HG02588 (cell line): ENCODE measurements at regions not wholly inside any gene's neighbourhood (a gene's known extent, or its start where the extent isn't known, plus 50 kb on each side); places are given as distances from the start of the nearest gene placed in this dataset.

ENCODE experiments used
- ATAC-seq: cut with Tn5 transposase; IDR thresholded peaks from one replicate; pipeline ENCODE4 v1.9.1; 2021; ENCODE audit warnings: mild to moderate bottlenecking, moderate library complexity; ENCODE audit not compliant: unreplicated experiment

DNA sequence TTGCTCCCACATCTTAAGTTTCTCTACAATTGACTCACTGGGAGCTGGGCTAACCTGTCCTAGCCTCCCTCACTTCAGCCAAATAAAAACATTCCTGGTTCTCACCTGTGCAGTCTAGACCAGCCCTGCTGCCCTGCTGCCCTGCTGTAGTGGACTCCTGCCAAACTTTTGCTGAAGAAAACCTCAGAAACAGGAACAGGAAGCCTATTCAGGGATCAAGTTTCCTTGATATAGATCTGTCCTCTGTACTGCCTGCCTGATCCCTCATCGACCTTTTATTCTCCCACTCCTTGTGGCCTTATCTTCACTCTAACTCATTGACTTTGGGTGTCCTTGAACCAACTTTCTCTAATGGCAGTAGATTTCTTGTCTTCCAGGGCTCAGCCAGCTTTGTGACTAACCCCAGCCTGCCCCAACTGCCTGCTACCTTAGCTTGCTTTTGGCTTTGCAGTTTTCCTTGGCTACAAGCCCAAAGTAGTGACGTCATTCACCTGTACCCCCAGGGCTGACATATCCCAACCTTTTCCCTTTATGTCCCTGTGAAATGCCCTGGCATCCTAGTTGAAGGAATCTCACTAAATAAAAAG is 234.8 kb downstream of the DUSP6 start:
- no peak for ATAC-seq

DNA sequence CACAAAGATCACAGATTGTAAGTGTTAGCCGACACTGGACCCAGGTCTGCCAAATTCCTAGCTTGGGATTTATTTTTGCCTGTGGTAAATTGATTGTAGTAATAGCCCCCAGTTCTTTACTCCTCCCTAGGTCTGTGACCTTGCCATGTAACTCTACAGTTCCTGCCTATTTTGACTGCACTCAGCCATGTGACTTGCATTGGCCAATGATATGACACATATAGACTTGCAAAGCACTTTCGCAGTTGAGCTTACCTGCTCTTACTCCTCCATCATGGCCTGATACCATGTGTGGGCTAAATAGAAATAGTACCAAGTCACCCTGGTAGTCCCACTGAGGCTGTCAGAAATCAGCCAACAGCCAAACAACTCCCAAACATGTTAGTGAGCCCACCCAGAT is 240.3 kb downstream of the DUSP6 start:
- no peak for ATAC-seq

DNA sequence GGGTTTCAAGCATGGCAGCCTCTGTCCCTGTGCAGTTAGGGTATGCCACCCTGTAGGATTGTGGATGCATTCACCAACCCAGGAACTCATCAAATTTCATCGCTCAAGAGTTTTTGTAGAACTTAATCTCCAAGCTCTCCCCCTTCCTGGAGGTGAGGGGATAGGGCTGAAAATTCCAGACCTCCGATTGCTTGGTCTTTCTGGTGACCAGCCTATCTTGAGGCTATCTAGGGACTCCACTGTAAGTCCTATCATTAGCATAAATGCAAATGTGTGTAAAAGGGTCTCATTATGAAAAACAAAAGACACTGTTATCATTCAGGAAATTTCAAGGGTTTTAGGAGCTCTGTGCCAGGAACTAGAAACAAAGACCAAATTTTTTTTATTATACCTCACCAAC is 244.0 kb downstream of the DUSP6 start:
- no peak for ATAC-seq

DNA sequence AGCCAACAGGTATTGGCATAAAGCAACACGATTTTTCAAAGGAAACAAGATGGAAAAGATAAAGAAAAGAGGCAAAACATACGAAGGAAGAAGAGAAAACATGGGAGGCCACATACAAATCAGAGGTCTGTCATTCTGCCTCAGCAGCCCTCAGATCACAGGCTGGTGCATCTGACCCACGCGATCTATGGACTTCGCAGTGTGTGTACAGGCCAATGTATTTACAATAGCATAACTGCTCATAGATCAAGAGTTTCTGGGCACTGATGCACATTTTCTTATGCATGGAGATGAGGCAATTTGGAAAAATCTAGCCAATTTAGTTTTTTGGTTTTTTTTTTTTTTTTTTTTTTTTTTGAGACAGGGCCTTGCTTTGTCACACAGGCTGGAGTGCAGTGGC is 245.4 kb downstream of the DUSP6 start:
- no peak for ATAC-seq

DNA sequence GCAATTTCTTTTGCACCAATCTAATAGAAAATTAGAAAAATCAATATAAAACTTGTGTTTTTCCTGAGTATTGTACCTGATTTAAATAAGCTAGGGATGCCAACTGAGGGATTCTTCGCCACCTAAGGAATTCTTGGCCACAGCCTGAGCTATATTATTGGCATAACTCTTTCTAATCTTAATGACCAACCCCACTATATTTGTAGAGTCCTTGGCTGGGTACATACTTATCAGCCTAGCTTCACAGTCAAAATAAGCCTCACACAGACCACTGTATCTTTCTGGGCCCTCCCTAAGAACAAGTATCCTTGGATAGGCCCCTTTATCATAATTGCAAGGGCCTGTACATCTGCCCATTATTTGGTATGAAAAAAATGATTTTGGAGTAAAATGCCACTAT is 247.1 kb downstream of the DUSP6 start:
- no peak for ATAC-seq

DNA sequence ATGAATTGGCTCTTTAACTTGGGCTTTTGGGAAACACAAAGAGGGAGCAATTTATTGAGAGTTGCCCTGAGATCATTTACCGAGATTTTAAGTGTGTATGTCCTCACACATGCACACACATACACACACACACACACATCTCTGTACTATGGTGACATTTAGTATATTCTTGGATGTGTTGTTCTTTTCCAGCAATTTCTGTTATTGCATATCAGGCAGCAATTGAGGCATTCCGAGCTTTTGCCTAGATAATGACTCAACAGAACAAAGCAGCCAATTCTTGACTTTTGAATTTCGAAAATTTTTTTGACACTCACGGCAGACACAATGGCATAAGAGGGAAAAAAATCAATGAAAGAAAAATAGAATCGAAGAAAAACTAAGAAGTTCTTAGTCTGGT is 248.5 kb downstream of the DUSP6 start:
- no peak for ATAC-seq

DNA sequence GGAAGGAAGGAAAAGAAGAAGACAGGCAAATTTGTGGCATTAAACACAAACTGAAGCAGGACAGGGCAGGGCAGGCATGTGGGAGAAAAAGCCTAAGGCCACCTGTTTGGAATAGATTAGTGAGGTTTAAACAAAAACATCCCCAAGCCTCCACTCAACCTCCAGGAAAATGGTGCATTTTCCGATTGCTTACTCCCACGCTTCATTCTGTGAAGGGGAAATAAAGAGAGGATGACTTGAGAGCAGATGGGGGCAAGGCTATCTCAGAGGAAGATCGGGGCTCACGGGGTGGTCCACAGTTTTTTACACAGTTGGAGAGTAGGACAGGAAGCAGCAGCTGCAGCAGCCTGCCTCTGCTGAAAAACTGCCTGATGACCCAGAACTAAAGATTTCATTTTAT is 250.9 kb downstream of the DUSP6 start:
- no peak for ATAC-seq

DNA sequence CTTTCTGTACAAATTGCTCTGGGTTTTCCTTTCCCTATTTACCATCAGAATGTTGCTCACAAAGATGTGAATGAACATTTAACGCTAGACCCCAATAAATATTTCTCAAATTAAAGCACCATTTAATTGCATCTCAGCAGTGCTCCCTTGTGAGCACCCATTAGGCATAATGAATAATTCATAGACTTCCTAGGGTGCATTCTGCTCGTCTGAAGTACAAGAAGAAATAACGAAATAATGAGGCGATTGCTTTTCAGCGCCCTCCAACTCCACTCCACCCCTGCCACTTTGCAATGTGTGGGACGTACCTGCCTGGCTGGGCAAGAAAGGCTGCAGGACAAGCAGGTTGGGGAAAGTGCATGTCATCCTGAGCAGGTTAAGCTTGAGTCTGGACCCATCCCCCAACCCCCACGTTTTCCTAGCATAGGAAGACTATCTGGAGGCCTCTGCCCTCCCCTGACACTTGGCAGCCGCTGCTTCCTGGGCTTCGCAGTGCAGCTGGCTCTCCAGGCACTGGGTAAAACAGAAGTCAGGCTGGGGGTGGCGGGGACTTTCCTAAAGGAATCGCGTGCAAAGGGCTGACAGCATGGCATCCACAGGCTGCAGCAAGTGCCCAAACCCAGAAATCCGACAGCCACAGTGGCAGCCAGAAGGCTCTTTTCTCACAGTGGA is 253.7 kb downstream of the DUSP6 start:
- no peak for ATAC-seq

DNA sequence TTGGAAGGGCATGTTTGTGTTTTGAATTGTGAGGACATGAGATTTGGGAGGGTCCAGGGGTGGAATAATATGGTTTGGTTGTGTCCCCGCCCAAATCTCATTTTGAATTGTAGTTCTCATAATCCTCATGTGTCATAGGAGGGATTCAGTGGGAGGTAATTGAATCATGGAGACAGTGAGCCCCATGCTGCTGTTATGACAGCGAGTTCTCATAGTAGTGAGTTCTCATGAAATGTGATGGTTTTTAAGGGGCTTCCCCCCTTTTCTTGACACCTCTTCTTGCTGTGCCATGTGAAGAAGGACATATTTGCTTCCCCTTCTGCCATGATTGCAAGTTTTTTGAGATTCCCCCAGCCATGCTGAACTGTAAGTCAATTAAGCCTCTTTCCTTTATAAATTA is 260.0 kb downstream of the DUSP6 start:
- ATAC-seq, result no peak

DNA sequence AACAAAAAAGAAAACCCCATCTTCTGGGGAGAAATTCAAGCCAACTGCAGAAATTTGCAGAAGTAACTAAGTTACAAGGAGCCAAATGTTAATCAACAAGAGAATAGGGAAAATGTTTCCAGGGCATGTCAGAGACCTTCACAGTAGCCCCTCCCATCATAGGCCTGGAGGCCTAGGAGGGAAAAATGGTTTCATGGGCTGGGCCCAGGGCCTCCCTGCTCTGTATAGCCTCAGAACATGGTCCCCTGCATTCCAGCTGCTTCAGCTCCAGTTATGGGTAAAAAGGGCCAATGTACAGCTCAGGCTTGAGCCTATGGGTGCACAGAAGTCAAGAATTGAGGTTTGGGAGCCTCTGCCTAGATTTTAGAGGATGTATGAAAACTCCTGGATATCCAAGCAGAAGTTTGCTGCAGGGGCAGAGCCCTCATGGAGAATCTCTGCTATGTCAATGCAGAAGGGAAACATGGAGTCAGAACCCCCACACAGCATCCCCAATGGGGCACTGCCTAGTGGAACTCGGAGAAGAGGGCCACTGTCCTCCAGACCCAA is 260.9 kb downstream of the DUSP6 start:
- no peak for ATAC-seq

DNA sequence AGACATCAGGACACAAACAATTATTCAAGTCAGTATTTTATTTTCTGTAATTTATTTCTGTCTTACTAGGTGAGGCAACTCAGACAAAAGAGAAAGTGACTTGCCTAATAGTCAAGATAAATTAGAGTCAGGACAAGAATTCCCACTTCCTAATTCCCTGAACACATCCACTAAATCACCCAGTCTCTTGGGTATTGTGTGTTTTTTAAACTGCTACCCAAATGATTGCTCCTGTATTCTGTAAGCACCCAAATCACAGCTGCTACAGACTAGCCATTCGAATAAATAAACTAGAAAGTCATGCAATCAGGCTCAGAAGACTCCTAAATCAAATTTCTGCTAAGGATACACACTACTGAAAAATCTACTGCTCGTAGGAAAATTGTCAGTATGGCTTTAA is 263.0 kb downstream of the DUSP6 start:
- no peak for ATAC-seq

DNA sequence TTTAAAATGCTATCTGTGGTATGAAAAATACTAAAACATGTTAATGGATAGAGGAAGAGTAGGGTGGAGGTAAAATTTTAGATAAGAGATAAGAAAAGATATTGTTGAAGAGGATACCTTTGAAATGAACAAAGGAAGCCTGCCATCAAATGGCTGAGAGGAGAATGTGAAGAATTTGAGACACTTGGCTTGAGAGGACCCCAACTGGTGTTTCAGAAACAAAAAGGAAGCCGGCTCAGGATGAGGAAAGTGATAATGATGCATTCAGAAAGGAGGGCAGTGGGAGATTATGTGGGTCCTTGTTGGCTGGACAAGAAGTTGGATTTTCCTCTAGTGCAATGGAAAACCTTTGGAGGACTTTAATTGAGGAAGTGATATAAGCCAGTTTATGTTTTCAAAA is 264.4 kb downstream of the DUSP6 start:
- no peak for ATAC-seq

DNA sequence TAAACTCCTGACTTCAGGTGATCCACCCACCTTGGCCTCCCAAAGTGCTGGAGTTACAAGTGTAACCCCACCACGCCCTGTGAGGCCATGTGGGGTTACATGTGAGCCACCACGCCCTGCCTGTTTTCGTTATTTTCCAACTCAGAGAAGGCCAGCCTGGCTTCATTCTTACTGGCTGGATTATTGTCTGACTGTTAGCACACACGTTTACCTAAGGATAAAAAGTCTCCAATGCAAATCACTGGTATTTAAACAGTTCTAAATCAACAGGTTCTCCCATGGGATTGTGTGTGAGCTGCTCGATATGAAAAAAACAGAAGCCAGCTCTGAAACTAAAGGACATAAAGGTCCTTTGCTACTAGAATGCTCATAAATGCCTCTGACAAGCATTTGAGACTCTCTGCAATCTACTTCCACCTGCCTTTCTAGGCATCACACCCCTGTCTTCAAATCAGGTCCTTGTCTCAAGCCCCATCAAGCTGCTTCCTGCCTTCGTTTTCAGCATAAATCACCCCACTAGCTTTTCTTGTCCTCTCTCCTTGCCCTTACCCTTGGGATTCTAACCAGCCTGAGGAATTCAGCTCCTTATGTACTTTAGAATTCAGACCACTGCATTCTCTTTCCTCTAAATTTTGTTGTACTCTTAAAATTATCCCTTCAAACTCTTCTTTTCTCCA is 265.0 kb downstream of the DUSP6 start:
- ATAC-seq, result no peak

DNA sequence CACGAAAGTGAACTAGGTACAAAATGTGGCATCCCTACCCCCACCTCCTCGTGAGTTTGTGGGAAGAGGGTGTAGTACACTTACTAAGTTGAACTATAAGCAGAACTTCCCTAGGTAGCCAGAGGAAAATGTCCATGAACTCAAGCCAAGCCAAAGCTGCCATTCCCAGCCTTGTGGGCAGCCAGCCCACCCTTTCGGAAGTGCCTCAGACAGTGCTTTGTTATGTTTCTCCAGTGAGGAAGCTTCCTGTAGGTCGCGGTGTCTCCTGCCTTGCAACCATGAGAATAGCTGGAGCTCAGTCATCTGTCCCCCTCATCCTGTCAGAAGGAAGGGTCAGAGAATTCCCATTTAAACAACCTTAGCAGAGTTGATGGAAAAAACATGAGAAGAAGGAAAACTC is 266.9 kb downstream of the DUSP6 start:
- ATAC-seq, result no peak

DNA sequence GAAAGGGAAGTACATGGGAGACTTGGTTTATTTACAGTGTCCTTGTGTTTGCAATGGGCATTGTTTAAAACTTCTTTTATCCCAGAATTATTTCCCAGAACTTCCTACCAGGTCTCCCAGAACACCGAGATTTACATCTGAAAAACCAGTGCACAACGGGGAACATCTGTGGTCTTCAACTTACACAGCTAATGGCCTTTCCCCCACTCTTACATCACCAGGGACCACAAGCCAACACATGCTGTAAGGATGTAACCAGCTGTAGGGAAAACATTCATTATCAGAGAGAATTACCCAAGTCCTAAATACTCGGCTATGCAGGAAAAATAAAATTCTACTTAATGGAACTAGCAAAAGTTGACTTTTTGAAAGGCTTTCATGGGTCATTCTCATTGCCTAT is 267.6 kb downstream of the DUSP6 start:
- ATAC-seq, result no peak

DNA sequence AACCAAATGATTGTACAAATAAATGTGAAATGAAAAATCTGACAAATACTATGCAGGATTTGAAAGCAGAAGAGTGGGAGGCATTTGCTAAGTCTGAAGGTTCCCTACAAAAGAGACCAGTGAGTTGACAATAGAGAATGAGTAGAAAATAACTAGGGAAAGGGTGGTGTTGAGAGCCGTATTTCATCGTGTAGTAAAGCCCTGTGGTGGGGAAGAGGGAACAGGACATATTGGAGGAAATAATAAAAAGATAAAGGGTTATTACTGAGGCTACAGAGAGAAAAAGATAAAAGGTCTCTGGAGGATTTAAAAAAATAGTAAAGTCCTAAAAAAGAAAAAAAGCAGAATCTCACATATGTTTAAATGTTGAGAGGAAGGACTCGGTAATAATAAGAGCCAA is 268.8 kb downstream of the DUSP6 start:
- ATAC-seq, result no peak

DNA sequence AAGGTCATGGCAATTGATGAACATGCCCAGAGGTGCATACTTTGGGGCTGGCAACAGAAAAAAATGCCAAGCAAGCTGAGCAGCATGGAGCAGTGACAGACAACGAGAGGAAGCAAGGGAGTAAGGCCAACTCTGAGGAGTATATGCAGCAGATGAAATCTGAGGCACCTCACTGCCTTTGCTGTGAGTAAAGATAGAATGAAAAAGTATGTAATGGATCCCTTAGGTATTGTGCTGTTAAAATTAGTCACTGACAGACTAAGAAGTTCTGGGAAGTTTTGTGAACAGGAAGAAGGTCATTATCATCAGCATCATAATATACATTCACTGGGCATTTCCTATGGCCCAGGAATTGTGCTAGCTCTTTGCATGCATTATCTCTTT is 269.9 kb downstream of the DUSP6 start:
- ATAC-seq, result no peak

DNA sequence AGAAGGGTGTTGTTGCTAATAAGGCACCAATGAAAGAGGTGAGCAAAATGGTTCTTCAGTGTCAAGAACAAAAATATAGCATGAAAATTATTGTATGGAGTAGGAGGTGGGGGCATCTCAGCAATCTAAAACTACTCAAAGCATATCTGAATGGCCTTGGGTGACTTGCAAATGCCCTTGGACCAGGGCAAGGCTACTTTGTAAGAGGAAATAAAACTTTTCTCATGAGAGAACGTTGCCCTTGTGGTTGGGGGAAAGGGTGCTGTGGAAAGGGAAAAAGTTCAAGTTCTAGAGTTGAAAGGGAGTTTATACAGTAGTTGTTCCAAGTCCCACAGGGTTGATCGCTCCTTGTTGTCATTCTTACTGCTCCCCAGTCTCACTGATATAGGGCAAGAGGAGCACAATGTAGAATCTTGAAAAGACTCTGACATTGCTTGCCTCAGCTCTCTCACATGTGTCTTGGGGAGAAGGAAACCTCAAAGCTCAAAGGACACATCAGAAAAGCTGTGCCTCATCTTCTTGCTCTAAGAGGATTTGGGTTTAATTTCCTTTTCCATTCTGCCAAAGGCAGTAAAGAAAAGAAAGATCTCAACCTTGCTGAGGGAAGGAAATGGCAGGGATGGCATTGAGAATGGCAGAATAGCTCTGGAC is 270.5 kb downstream of the DUSP6 start:
- ATAC-seq, result no peak

DNA sequence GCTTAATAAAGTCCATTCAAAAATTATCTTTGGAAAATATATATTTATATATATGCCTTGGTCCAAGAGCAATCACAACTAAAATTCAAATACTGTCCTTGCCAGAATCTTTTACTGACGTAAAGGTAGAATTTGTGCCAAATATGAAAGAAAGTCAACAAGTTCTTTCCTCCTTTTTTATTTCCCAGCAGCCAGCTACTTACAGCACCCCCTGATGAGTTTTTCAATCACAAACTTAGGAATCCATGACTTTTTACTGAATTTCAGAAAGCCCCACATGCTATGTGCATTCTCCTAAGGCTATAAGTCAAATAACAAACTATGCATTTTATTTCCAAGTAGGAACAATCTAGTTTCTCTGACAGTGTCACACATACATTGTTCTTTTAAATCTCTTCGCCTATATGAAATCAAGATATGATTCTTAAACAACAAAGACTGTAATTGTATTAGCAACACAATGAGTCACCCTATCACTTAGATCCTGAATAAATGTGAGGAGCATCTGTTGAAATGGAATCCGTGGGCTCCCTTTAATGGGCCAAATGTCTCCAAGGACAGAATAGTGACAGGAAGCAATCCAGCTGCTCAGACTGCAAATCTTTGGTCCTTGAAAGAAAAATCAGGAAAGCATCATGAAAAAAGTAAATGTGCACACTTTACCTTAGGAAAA is 271.4 kb downstream of the DUSP6 start:
- ATAC-seq, result no peak

DNA sequence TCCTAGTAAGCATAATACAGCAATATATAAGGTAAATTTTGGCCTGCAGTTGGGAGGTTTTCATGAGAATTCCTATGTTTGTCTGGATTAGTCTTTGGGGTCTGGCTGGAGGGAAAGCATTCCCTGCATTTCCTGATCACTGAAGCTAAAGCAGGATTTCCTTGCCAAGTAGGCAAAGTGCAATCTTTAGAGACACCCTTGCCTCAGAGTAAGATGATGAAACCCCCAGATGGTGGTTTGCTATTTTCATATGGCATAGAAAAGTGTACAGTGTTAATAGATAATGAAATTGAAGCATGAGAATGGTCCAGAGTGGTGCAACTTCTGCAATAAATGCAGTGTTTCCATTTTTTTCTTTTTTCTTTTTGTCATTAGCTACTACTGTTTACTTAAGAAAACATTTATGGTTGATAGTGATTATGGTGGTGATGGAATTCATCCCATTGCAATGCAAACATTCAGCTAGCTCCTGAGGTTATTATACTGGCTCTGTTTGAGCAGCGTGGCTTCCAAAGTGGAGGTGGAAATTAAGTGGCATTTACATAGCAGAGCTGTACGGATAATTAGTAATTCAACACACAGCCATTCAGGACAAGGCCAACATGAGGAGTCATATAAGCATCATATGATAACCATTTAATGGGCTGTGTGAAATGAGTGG is 276.3 kb downstream of the DUSP6 start:
- no peak for ATAC-seq

DNA sequence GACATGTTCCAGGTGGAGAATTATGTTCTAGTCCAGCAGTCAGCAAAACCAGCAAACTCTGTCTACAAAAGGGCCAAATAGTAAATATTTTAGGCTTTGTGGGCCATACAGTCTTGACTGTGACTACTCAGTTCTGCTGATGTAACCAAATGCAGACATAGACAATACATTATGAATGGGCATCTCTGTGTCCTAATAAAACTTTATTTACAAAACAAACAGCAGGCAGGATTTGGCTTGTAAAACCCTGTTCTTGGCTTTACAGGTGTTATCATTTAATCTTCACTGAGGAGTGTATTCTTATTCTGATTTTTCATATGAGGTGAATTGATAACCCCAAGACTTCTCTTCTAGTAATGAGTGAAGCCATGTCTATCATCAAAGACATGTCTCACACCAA is 278.6 kb downstream of the DUSP6 start:
- no peak for ATAC-seq
